GM19452 (cell line): ENCODE measurements at regions not wholly inside any gene's neighbourhood (a gene's known extent, or its start where the extent isn't known, plus 50 kb on each side); places are given as distances from the start of the nearest gene placed in this dataset.
"Not testable (repeated sequence)": the region's sequence is repeated elsewhere in the genome, so short reads cannot be mapped to it uniquely, and the experiment has no call there.

Source experiments
- ATAC-seq: cut with Tn5 transposase; IDR thresholded peaks from one replicate; pipeline ENCODE4 v1.9.1; 2021; ENCODE audit not compliant: unreplicated experiment

DNA sequence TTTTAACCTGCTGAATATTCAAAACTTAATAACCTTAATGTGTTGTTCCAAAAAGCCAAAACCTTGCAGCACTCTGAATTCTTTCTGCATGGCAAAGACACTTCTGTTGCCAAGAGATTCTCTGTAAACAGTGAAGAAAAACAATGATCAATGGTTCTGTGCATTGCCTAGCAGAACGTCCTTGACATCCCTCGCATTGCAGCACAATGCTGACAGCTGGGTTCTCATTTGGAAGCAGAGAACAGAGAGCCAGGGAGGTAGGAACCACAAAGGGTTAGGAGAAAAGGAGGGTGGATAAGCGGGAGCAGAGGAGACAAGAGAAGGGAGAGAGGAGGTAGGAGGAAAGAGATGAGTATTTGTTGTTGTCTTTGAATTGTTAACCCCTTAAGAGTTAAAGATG, 501.1 kb downstream of the NAV3 start:
- ATAC-seq: no peak

DNA sequence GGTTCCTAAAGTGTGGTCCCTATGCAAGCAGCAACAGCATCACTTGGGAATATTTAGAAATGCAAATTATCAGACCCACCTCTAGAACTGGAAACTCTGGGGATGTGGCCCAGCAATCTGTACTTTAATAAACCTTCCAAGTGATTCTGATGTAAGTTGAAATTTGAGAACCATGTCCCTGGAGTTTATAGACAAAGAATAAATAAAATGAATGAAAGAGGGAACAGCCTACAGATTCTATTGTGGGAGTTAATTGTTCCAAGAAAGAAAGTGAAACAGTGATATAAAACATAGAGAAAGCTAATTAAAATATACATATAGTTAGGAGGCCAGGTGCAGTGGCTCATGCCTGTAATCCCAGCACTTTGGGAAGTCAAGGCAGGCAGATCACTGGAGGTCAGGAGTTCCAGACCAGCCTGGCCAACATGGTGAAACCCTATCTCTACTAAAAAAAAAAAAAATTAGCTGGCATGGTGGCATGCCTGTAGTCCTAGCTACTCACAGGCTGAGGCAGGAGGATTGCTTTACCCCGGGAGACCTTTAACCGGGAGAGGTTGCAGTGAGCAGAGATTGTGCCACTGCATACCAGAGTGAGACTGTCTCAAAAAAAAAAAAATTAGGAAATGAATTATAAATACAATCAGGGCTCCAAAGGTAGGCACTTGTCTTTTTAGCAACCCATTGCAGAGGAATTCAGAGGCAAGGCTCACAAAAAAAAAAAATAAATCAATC, 507.5 kb downstream of the NAV3 start:
- no peak for ATAC-seq

DNA sequence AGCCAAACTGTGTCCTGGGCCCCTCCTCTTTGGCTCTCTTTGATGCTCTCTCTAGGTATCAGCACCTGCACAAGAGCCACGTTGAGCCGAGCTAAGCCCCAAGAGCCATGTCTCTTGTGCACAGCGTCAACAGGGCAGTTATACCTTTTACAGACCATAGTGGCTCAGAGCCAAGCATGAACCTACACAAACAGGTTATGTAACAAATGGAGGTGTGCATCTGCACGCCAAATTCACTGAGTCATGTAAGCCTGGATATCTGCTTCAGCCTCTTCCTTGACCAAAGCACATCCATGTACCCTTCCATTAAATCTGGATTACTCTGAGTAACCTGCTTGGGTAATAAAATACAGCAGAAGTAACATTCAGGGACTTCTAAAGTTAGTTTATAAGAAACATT, 509.7 kb downstream of the NAV3 start:
- no peak for ATAC-seq

DNA sequence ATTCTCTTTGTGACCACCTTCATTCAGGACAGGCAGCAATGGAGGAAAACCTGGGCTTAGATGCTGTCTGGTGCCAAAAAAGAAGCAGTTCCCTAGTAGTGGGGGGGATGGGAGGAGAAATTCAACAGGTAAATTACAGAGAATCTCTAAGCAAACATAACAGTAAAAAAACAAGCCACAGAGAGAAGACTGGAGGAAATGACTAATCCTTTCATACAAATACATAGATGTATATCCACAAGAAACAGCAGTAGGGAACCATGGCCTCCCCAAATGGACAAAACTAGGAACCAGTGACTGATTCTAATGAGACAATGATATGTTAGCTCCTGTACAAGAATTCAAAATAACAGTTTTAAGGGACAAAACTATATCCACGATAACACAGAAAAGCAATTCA, 513.0 kb downstream of the NAV3 start:
- no peak for ATAC-seq

DNA sequence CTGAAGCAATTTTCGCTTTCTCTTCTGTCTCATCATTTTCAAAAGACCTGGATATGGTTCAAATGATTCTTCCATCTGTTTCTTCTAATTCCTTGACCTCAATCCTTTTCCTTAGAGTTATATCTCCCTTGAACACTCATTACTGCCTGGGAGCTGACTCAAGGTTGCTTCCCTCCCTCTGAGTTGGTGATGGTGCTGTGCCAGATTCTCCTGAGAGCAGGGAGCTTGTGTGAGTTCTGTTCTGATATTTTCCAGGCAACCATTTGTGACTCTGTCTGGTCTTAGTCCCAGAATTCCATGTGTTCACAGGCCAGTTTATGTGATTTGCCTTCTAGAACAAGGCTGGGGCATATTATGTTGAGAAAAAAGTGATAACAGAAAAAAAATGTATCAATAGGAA, 505.1 kb upstream of the SYT1 start:
- ATAC-seq: no peak

DNA sequence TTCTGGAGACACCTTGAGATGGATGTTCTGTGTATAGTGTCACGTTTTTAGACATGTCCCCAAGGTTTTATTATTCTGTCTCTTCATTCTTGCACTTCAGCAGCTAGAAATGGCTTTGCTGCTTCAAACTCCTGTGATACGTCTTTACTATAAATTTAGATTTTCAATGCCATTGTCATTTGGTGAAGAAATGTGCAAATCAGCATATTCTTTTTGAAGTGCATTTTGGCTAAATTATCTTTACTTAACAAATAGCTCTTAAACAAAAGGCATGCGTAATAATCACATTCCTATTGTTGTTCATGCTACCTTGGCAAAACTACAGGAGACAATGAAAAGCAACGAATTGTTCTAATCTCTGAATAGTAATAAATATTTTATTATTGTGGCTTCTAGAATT, 502.9 kb upstream of the SYT1 start:
- ATAC-seq: no peak

DNA sequence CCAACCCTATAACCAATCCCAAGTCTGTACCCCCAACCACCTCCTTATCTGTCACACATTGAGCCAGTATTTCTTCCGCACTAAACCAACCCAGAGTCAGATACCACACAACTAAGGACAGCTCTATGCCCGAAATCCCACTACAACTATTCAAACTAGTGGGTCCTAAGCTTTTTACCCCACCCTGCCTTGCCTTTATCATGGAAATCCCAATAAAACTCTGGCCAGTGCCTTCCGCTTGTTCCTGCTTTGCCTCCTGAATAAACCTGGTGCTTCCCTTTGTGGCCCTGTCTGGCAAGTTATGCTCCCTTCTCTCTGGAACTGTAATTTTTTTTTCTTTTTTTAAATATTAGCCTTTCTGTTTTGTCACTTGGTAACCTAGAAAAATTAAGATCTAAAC, 493.3 kb upstream of the SYT1 start:
- no peak for ATAC-seq

DNA sequence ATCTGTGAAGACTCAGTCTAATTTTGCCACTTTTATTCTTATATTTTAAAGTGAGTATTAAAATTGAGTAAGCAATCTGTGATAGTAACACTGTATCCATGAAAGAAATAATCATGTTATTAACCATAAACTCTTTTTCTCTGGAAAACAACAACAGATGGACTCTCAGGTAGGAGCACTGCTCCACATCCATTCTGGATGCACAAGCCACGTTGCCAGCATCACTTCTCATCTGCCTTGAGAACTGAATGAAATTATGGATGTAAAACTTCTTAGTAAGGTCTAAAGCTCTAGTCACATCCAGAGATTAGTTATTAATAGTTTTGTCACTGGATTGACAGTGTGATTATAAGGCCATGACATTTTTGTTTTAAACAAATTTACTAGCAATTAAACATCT, 489.1 kb upstream of the SYT1 start:
- ATAC-seq: no peak

DNA sequence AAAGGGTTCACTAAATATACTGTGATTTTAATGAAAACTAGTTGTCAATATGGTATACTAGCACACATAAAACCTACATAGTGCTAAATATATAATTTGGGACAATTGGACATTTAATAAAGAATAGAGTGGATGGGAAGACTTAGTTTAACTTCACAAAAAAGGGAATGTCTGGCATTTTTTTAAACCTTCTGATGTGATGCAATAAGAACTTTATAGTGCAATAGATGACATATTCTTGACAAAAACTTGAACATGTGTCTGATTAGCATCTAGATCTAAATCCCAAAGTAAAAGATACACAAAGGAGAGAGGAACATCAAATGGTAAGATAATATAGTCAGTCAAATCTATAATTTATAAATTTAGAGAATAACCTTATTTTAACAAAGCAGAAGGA, 488.3 kb upstream of the SYT1 start:
- no peak for ATAC-seq

DNA sequence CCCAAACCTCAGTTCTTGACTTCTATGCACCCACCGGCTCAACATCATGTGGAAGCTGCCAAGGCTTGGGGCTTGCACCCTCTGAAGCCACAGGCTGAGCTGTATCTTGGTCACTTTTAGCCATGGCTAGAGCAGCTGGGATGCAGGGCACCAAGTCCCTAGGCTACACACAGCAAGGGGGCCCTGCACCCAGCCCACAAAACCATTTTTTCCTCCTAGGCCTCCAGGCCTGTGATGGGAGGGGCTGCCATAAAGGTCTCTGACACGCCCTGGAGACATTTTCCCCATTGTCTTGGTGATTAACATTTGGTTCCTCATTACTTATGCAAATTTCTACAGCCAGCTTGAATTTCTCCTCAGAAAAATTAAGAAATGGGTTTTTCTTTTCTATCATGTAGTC, 485.5 kb upstream of the SYT1 start:
- not testable (repeated sequence) for ATAC-seq

DNA sequence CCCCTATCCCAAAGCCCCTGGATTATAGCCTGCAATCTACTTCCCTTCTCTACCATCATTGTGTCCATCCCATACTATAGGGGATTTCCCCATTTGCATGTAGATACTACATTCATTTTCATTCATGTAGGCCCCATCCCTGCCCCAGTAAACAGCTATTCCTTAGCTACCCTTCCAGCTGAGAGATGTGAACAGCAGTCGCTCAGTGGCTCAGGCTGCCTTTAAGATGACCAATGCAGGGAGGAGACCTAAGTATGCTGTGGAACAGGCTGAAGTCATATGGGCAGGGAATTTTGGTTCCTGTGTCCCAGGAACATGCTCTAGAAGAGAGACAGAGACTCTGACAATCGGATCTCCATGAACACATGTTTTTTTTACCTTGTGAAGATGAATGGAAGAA, 481.2 kb upstream of the SYT1 start:
- no peak for ATAC-seq

DNA sequence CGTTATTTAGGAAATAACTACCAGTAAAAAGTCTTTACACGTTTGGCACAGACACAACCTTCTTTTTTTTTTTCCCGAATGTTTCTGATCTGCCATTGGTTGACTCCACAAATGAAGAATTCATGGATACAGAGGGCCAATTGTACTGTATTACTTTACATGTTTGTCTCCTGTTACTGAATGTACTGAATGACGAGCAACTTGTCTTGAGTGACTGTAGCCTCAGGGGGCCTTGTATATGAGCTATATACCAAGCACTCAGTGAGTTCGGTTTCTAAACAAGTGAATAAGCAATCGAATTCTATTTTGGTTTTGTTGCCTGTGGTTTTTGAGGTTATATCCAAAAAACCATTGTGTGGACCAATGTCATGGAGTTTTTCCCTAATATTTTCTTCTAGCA, 480.0 kb upstream of the SYT1 start:
- no peak for ATAC-seq

DNA sequence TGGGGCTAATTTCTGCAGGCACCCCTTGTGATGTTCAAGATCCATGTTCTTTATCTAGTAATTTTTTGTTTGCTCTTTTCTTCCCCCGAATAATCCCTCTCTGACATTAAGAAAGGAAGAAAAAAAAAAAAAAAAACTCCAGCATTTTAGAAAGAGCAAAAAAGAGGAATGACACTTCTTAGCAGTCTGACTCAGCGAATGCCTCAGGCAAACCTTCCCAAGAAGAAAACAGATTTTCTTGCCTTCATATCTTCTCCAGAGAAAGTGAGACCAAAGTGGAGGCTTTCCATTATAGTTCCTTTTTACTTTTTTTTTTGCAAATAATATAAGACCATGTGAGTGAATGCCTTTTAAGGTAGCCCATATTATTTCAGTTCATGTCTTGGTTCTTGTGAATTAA, 479.0 kb upstream of the SYT1 start:
- ATAC-seq: no peak

DNA sequence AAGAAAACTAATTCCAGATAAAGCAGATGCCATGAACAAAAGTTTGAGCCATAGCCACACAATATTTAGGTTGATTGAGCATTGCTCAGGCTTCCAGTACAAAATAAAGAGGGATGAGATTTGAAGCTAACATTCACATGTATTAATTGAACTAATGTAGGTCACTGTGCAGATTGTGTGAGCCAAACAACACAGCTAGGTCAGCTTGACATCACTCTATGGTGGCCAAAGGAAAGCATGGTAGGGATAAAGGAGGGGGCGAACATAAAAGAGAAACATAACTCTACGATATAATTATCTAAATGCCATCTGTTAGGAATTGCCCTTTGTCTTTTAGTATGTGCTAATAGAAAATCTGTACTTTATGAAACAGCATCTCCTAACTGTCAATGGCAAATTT, 477.7 kb upstream of the SYT1 start:
- ATAC-seq: no peak

DNA sequence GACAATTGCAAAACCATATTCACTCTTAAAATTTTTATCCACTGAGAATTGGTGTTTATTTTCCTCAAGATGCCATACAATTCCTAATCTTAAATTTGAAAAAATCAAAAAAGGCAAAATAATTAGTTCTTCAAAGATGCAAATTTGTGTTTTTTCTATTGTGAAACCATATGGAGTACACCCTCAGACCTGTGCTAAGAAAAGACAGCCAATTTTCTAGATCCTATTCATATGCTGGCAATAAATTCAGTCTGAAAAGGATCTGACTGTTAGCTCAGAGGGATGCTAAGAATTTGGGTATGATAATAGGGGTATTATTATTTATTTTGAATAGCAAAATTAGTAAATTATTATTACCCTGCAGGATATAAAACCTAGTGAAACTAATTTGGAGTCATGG, 476.9 kb upstream of the SYT1 start:
- ATAC-seq: no peak

DNA sequence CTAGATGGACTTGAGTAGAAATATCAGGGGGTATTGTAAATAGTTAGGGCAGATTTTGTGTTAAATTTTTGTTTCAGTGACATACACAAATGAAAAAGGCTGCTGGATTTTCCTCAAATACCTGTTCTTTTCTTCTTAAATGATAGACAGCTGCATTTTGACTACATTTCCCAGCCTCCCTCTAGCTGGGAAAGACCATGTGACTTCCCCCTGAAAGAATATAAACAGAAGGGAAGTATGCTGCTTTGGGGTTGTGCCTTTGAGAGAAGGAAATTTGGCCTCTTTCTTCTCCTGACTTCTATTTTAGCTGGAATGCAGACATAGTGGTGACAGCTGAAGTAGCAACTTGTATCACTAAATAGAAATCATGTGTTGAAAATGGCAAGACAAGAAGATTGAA, 476.1 kb upstream of the SYT1 start:
- no peak for ATAC-seq

DNA sequence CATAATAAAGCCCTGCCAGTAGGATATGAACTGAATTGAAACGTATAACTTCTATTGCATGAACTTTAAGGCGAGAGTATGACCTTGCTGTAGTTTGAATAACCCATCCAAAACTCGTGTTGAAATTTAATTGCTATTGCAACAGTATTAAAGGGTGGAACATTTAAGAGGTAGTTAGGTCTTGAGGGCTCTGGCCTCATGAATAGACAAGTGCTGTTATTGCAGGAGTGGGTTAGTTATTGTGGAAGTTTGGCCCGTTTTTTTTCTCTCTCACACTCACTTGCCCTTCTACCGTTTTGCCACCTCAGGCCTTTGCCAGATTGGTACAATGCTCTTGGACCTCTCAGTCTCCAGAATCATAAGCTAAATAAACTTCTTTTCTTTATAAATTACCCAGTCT, 473.7 kb upstream of the SYT1 start:
- no peak for ATAC-seq

DNA sequence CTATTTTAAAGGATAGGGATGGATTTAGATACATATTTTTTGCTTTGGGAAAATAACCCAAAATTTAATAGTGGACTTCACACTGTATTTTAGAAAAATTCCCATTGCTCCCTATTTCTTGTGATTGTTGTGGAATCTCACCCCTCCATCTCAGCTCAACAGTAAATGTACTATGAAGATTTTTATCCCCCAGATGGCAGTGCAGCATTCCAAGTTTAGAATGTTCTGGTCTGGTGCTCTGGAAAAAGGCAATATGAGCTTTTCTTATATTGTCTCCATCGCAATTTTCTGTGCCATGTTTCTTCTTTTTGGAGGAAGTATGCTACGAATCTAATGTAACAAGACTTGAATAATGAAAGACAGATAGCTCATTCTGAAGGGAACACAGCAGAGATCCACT, 471.7 kb upstream of the SYT1 start:
- no peak for ATAC-seq

DNA sequence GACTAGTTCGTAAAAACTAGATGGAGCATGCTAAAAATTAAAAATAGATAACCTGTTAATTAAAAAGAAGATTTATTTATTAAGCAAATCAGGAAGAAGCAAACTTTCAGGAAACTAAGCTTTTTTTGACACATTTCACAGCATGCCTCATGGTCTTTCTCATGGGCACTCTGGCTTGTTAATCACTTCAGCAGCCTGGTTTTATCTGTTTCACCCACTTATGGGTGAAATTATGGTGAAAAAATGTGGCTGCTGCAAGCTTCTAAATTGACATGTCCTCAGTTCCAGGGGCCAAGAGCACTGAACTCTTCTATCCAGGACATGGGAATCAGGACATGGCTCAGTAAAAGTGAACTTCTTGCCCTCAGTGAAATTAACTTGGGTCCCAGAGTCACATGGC, 468.6 kb upstream of the SYT1 start:
- ATAC-seq: no peak

DNA sequence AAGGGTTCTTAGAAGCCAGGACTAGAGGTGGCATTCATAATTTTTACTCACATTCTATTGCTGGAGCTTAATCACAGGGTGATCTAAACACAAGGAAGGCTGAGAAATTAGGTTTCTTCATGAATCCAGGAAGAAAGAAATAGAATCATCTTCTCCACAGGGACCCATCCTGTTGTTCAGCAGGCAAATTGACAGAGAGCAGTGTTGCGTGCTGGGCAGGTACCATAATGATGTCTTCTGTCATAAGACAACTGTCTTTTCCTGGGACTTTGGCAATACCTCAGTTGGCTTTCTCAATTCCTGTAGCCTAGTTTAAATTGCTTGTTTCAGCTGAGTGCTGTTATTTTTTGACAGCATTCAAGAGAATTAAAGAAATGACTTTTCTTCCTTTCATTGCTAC, 468.0 kb upstream of the SYT1 start:
- ATAC-seq: no peak

DNA sequence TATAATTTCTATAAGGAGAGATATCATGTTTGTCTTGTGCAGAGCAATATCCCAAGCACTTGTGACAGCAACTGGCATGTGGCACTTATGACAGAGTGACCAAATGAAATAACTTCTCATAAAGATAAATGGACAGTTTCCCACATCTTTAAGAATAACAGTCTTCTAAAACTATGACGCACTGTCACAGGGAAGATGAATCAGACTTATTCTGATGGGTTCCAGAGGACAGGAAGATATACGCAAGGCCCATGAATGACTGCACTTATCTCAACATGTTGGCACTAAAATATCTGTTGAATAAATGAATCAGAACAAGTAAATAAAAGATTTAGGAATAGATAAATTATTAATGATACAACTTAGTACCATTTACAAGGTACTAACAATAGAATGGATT, 465.8 kb upstream of the SYT1 start:
- ATAC-seq: no peak

DNA sequence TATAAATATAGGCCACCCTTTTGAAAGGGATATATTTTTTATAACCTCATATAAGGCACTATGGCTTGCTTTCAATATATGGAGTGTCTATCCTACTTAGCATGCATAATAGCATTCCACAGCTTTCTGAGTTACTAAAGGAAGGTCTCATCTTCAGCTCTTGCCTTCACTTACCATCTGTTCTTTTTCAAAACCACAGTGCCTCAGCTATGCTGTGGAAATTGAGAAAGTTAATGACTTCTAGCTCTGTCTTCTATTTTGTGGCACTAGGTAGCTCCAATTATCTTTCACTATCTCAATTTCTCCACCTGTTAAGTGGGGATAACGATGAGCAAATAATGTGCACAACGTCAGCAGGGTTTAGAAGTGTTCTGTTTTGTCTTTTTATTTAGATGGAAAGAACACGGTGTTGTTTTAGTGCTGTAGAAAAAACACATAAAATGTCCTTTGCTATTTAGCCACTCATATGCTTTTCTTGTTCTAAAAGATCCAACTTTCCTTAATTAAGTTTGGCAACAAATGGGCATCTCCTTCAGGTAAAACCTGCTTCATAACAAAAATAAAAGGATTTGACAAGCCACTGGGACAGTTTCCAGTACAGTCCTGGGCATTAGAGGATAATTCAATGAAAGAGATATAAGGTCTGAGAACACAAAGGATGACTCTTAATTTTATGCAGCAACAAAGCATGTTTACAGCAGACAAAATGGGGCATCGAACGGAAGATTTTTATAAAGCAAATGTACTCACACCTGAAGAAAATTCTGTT, 462.0 kb upstream of the SYT1 start:
- no peak for ATAC-seq

DNA sequence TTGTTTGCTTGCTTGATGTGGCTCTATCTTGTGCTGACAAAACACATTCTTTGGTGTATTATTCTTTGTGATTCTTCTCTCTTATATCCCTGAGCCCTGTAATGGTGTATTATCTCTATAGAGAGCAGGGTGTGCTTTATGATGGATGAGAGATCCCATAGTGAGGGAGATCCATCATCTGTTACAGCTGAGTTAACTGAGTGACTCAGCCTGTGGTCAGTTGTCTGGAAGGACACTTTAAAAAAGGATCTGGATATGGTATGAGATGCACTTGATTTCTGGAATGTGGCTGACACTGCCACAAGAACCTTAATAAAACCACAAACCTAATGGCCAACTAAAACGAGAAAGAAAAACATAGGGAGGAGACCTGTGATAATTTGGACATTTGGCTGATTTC, 461.4 kb upstream of the SYT1 start:
- no peak for ATAC-seq
